Thyroid gland (tissue), 4 donors: ENCODE measurements at regions not wholly inside any gene's neighbourhood (a gene's known extent, or its start where the extent isn't known, plus 50 kb on each side); places are given as distances from the start of the nearest gene placed in this dataset.

Experiments used
- CTCF ChIP-seq, 6 experiments: fragments of 200-600 bp in 3 of 6; fragments of 450-650 bp in 3 of 6; sonication (generic) in 3 of 6; IDR thresholded peaks; one replicate each; pipeline ENCODE4 v1.5.1; 2016 to 2019; ENCODE audit warnings: antibody characterized with exemption in 6 of 6, mild to moderate bottlenecking in 2 of 6, inconsistent platforms in 1 of 6, moderate library complexity in 1 of 6
- POLR2A ChIP-seq, 2 donors: fragments of 450-650 bp; IDR thresholded peaks; one replicate each; pipeline ENCODE4 v1.6.1; 2017; ENCODE audit warnings: antibody characterized with exemption in 2 of 2, mild to moderate bottlenecking in 2 of 2, moderate library complexity in 1 of 2

GRCh38 chr1:17922833-17923232 is 167.7 kb downstream of the ACTL8 start:
- TF ChIP-seq CTCF (IDR thresholded peaks at IDR 0.05) (no peak), POLR2A (IDR thresholded peaks at IDR 0.05) (no peak)
